EH (cell line): ENCODE measurements at regions not wholly inside any gene's neighbourhood (a gene's known extent, or its start where the extent isn't known, plus 50 kb on each side); places are given as distances from the start of the nearest gene placed in this dataset.
"Not testable (repeated sequence)": the region's sequence is repeated elsewhere in the genome, so short reads cannot be mapped to it uniquely, and the experiment has no call there.

ENCODE experiments used
- DNase-seq: peaks from one replicate; pipeline ENCODE4 v3.0.0-alpha.2; 2015; ENCODE audit warnings: low read depth

DNA sequence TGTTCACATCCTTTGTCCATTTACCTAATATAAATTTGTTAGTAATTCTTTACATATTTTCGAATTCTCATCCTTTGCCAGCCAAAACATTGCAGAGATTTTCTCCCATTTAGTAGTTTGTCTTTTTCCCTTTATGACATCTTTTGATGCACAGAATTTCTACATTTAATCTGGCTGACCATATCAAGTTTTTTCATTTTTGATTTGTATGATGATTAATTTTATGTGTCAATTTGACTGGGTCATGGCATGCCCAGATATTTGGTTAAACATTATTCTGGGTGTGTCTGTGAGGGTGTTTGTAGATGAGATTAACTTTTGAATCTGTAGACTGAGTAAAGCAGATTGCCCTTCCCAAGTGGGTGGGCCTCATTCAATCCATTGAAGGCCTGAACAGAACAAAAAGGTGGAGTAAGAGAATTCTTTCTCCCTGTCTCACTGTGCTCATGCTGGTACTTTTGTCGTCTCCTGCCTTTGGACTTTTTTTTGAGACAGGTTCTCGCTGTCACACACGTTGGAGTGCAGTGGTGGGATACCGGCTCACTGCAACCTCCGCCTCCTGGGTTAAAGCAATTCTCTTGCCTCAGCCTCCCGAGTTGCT lies 72.1 kb upstream of the EPB41L1 start:
- no peak for DNase-seq

DNA sequence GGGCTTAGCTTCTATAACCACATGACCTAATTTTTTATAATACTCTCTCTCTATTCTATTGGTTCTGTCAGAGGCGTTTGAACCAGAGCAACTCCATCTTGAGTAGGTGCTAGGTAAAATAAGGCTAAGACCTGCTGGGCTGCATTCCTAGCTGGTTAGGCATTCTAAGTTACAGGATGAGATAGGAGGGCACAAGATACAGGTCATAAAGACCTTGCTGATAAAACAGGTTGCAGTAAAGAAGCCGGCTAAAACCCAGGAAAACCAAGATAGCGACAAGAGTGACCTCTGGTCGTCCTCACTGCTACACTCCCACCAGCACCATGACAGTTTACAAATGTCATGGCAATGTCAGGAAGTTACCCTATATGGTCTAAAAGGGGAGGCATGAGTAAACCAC lies 71.3 kb upstream of the EPB41L1 start:
- DNase-seq, result not testable (repeated sequence)

DNA sequence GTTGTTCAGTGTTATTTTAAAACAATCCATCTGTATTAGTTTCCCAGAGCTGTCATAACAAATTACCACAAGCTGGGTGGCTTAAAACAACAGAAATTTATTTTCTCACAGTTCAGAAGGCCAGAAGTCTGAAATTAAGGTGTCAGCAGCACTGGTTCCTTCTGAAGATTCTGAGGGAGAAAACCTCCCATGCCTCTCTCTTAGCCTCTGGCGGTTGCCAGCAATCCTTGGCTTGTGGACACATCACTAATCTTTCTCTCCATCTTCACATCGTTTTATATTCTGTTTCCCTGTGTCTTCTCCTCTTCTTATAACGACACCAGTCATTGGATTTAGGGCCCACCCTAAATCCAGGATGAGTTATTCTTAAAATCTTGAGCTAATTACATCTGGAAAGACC lies 70.2 kb upstream of the EPB41L1 start:
- DNase-seq, result no peak

DNA sequence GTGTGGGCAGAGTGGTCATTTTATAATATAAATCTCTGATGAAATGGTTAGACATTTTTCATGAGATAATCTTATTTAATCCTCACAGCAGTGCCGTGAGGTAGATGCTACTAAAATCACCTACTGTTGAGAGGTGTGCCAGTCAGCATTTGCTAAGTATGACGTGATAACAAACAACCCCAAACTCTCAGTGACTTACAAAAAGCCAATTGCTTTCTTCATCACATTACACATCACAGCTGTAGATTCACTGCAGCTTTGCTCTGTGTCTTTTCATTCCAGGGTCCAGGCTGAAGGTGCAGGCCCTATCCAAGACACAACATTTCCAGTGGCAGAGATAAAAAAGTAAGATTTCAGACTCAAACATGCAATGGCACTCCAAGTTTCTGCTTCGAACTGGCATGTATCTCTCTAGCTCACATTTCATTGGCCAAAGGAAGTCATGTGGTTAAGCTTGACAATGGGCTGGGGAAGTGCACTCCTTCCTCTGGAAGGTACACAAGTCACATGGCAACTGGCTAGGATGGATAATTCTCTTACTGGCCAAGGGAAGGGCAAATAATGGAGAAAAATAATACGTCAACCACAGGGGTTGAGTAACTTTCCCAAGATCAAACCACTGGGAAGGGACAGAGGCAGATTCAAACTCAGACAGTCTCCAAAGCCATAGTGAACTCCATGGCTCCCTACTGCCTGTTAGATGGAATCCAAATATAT lies 69.5 kb upstream of the EPB41L1 start:
- DNase-seq, result no peak

DNA sequence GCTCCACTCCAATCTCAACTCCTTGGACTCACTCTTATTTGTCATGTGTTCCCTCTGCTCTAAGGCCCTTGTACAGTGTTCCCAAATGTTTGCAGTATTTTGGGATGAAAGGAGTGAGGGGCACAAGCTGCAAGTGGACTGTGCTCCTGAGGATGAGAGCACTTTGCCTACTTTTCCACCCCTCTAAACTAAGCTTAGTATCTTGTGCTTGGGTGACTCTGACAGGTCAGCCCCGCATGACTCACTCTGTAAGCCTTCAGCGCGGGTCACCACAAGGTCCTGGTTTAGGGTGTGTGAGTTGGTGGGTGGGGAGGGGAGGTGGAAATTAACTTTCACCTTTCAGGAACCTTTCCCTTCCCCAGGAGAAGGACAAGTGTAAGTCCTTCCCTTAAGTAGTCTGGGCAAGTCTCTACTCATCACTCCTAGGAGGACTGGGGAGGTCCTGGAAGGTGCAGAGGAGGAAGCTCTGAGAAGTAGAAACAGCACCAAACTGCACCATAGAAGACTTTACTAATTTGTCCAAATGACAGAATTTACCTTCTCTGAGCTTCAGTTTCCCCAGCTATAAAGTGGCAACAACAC lies 68.8 kb upstream of the EPB41L1 start:
- peak; percentile 69 for DNase-seq

DNA sequence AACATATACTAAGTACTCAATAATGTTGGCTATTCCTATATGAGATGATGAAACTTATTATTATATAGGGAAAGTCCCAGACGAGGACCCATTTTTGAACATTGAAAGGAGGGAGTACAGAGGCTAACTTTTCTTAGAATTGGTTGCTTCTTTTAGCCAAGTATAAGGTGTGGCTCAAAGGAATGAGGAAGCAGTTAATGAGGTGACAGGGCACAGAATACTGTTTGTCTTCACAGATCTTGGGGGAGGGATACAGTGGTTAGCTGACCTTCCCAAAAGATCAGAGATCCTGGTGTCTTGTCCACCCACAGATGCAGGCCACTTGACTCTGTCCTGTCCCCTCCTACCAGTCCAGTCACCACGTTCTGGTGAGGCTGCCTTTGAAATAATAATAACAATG lies 67.8 kb upstream of the EPB41L1 start:
- DNase-seq, result no peak

DNA sequence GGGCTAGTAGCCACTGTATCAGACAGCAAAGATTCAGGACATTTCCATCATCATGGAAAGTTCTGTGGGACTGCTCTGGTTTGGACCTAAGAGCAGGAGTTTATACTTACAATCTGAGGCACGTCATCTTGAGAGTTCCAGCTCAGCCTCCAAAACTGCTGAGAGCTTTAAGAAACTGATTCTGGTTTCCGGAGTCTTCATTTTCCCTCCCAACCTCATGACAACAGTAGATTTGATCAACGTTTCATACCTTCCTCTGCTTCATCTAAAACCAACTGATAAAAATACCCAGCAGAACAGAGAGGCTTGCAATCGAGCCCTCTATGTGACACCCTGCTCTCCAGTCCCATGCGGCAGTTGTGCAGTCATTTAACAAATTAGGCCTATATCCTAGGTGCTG lies 64.3 kb upstream of the EPB41L1 start:
- no peak for DNase-seq

DNA sequence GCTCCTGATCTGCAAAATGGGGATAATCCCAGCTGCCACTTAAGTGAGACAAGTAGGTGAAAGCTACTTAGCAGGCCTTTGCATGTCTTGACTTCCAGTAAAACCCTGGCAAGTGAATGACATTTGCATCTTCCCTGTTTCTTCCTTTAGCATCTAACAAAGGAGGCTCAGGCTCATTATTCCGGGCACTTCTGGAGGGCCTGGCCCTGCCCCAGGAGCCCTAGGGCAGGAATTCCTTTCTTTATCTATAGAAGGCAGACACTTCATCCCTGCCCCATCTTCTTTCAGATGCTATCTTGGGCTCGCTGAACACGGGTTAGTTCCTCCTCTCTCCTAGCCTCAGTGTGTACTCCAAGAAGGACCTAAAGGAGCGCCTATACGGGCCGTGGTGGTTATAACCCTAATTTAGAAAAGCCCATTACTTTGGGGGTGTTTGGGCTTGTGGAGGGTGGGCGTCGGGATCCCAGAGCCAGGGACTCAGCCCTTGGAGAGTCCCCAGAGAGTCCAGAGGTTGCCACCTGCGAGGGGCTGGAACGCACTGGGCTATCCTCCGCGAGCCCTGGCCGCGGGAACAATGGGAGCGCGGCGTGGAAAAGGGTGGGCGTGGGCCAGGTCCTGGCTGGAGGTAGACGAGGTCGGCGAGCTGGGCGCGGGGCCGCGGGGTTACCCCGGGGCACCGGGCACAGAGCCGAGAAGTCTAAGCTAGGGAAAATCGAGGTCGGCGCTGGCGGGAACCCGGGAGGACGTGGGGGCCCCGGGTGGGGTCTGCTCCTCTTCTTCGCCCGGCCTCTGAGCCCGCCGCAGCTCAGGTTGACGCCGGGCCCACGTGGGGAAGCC lies 62.8 kb upstream of the EPB41L1 start:
- no peak for DNase-seq

DNA sequence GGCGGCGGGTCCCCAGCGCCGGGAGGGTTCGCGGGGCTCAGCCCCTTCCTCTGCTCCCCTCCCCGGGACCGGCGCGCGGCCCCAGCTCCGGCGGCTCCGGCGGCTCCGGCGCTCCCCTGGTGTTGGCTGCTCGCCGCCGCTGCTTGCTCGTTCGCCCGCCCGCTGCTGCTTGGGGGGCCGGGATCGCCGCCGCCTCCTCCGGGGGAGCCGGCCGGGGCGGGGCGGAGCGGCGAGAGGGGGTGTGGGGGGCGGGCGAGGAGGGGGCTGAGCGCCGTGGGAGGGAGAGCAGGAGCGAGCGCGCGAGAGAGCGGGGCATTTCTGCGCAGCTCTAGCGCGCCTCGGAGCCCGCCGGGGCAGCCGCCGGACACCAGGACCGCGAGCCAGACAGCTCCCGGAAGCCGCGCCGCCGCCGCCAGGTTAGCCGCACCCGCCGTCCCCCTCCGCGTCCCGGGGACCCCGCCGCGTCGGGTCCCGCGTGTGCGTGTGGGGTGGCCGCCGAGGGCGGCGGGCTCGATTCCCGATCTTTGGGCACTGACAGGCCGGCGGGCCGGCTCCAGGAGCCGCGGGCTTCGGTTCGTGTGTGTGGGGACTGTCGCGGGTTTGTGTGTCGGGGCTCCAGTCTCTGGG lies 62.0 kb upstream of the EPB41L1 start:
- peak; percentile 28 for DNase-seq

DNA sequence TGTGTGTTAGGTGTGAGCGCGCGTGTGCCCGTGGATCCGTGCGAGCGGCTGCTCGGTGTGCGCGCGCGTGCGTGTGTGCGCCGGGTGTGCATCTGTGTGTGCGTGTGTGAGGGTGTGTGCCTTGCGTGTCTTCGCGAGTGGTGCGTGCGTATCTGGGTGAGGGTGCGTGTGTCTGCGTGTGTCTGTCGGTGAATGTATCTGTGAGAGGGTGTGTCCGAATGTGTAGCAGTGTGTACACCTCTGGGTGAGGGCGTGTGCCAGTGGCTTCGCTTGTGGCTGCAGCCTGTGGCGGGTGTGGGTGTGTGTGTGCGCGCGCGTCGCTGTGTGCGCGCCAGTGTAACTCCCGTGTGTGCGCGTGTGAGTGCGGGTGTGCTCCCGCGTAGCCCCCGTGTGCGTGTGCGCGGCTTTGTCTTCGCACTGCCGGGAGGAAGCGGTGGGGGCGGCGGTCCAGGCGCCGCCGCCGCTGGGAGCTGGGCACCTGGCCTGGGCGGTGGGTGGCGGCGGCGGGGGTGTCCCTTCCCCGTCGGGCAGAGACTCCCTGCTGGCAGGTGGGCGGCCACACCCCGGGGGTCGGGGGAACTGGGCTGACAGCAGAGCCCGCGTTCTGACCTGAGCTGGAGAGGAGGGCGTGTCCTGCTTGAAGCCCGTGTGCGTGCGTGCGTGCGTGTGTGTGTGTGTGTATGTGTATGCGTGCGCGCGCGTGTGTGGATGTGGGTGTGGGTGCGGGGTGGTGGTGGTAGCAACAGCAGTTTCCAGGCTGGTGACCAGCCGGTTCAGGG lies 61.3 kb upstream of the EPB41L1 start:
- peak; percentile 36 for DNase-seq

DNA sequence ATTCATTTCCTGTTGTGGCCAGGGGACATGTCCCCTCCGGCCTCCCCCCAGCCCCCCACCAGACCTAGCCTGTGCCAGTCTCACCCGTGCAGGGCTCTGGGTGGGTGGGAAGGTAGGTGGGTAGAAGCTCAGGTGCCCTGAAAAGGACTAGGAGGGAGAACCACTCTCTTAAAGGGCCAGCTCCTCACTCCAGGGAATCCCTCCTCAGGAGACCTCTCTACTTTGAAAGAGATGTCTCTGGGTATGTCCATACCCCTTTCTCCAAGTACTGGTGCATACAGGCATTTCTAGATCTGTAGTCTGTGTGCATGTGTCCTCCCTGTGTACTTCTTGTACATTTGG lies 60.8 kb upstream of the EPB41L1 start:
- DNase-seq, result no peak

DNA sequence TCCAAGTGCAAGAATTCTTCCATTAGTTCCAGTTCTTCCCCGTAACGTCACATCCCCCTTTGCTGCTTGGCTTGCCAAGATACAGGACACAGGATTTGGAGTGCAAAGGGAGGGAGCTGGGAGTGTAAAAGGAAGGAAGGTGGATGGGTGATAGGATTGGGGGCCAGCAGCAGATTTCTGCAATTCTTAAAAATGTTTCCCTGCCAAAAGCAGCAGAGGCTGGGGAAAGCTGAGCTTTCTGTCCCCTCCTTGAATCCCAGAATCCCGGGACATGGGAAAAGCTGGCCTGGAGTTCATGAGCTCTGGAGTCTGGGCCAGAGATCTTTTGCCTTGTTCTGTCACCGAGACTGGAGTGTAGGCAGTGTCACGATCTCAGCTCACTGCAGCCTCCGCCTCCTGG lies 60.0 kb upstream of the EPB41L1 start:
- peak; percentile 40 for DNase-seq

DNA sequence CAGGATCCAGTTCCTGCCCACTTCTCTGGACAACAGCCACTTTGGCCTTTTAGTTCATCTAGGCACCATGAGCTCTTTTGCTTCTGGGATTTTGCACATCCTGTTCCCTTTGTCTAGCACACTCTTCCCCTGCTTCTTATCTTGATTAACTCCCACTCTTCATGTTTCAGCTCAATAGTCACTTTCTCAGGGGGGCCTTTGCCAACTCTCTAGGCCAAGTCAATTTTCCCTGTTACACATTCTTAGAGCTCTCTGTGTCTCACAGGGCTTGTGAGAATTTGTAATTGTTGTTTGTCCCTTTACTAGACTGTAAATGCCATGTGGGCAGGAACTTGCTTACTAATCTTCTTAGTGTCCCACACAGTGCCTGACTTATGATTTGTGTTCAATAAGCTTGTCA lies 58.1 kb upstream of the EPB41L1 start:
- peak; percentile 30 for DNase-seq

DNA sequence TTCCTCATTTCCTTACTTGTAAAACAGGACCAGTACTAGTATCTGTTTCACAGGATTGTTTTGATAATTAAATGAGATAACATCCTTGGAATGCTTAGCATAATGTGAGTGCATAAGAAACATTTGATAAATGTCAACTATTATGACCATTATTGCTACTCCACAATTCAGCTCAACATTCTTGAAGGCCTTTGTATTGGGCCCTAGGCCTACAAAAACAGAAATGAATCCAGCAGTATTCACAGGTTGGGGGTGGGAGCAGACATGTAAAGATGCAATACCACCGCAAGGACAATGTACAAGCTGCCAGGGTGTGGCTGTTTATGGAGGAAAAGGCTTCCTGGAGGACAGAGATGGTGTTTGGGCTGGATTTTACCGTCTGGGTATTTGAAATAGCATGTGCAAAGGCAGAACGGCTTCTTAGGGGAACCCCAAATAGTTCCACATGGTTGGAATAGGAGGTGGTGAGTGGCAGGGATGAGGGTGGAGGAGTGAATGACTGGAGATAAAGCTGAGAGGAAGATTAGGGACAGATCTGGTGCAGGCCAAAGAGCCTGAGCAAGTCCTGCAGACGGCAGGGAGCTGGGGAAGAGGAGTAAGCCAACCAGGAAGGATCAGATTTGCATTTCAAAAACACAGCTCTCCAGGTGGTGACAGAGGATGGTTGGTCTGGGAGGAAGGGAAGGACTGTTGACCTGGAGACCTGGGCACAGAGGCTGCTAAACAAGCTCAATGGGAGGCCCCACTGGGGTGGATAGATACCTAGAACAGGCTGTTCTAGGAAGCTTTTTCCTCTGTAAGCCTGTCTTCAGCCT lies 57.0 kb upstream of the EPB41L1 start:
- DNase-seq, result peak; percentile 85

DNA sequence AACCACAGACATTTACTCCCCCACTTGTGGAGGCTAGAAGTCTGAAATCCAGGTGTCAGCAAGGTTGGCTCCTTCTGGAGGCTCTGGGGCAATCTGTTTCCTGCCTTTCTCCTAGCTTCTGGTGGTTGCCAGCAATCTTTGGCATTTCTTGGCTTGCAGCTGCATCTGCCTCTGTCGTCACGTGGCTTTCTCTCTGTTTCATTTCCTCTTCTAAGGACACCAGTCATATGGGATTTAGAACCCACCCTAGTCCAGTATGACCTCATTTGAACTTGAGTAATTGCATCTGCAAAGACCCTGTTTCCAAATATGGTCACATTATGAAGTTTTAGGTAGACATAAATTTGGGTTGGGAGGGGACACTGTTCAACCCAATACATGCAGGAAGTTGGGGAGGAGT lies 56.2 kb upstream of the EPB41L1 start:
- peak; percentile 76 for DNase-seq

DNA sequence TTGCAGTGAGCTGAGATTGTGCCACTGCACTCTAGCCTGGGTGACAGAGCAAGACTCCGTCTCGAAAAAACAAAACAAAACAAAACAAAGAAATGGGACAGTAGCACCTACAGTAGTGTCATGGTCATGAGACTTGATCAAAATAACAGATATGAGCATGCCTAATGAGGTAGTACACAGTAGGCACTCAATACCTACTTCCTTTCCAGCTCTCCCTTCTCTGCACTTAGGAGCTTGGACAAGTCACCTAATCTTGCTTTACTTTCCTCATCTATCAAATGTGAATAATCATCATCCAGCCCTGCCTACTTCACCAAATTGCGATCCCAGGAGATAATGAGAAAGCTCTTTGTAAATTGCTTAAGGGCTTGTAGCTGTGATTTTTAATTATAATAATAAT lies 55.4 kb upstream of the EPB41L1 start:
- no peak for DNase-seq

DNA sequence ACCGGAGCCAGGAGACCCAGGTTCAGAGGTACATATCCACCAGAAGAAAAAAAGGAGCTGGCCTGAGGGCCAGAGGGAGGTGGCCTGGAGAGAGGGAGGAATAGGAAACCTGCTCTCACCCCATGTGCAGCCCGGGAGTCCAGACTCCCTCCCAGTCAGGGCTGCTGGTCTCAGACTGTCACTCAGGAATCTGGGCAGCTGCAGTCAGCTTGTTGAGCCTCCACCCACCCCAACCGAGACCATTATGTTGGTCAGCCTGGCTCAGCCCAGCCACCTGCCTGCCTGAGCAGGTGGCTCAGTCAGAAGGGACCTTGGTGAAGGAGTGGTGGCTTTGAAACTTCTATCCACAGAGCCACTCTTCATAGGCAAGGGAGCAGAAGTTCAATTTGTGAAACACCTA lies 53.3 kb upstream of the EPB41L1 start:
- no peak for DNase-seq

DNA sequence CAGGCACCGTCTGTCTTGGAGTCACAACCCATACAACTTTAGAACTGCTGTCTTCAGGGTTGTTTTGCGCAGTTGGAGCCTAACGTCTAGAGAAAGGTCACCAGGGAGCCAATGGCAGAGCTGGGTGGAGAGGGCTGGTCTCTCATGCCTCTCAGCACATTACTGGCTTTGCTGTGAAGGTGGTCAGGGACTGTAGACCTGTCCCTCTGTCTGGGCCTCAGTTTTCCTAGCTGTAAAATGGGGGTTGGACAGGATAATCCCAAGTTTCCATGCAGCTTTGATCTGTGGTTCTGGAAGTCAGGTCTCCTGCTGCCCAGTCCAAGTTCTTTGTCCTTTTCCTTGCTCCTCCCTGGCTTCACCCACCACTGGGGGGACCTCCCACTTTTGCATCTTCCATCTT lies 52.2 kb upstream of the EPB41L1 start:
- no peak for DNase-seq

DNA sequence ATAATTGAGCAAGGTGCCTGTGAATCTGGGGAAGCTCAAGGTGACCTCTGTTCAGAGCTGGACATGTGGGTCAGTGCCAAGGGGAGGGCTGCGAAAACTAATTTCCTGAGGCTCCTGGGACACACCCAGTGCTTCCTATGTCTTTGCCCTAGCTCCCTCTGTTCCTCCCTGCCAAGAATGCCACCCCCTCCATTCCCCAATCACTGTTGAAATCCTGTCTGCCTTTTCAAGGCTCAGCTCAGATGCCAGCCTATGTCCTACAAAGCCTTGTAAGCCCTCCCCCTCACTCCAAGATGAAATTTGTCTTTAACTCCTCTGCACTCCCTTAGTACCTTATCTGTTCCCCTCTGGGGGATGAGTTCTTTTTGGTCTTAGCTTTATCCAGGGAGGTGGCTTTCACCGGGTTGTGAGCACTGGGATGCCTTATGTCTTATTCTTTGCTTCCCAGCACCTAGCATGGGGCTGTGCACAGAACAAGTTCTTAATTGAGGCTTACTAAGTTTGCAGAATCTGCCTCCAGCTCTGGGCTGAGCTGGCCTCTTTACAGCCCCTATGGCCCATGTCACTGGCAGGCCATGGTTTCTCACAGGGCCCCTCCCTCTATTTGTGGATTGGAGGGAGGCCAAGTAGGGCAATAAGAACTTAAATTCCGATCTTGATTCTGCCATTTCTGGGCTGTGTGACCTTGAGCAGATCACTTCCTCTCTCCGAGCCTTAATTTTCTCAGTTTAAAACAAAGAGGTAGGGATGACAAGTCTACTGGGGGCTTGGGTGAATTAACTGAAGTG lies 51.5 kb upstream of the EPB41L1 start:
- DNase-seq, result no peak

DNA sequence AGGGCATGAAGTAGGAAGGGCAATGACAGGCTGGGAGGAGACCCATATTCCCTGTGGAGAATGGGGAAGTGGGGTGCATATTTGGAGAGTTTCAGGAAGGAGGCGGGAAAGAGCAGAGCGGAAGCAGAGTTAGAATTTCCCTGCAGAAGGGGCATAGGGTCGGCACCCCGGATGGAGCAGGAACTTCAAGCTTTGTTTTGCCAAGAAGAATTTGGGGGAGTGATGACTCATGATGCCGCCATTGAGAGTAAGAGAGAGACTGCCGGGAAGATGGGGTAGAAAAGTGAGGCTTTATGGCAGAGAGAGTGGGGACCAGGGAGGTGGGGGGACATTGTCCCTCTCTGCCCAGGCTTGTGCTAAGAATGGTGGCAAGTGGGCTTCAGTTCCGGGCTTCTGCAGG lies 50.3 kb upstream of the EPB41L1 start:
- DNase-seq, result no peak
